ENCODE measurements at regions not wholly inside any gene's neighbourhood (a gene's known extent, or its start where the extent isn't known, plus 50 kb on each side); places are given as distances from the start of the nearest gene placed in this dataset.

GRCh38 chr5:143469125-143469524 is 65.6 kb upstream of the NR3C1 start:
- Histone ChIP-seq H3K27ac (ENCODE audit: low read length) (no peak overlapping the region), H3K9me3 (ENCODE audit: control insufficient read depth, insufficient read depth, low read depth, low read length) (no peaks in the 10 kb centered on the region), H3K4me3 (ENCODE audit: low read depth in 2 of 2, low read length in 2 of 2) (no peak overlapping the region), H3K4me1 (ENCODE audit: control insufficient read depth, insufficient read depth, low read length) (no peaks in the 10 kb centered on the region), H3K27me3 (ENCODE audit: control insufficient read depth, insufficient read depth, low read length) (no peaks in the 10 kb centered on the region), H3K36me3 (ENCODE audit: control insufficient read depth, insufficient read depth, low read length) (no peaks in the 10 kb centered on the region)
- ATAC-seq (no peak), DNase-seq (ENCODE audit: low read depth, low spot score) (no peak)
- TF ChIP-seq POLR2AphosphoS5 (IDR thresholded peaks at IDR 0.05; ENCODE audit: low read depth, low read length) = no peak
- no peak for TF ChIP-seq SIN3A (IDR thresholded peaks at IDR 0.05; ENCODE audit: borderline replicate concordance, insufficient read depth, low read depth, low read length)
- no peak for TF ChIP-seq TCF7L2 (IDR thresholded peaks at IDR 0.05; ENCODE audit: low read depth, low read length)
- TF ChIP-seq CTCF (IDR thresholded peaks at IDR 0.05) = no peak
- TF ChIP-seq REST (IDR thresholded peaks at IDR 0.05; ENCODE audit: insufficient read depth in 1 of 2, low read depth in 2 of 2, low read length in 1 of 2) = no peak
- ChIA-PET CTCF (interaction anchor here (0.5 kb wide), 1 partner anchor 11 kb away, joined by 3 read pairs; no protein-coding TSS in a partner anchor), POLR2A (no interaction called here)
- no TSS peak for BruUV-seq (replicated peaks)
- intact Hi-C loops (cut with micrococcal nuclease; ENCODE audit: unreplicated experiment) = no loop called here
- in situ Hi-C loops (cut with HindIII; ENCODE audit: low pct_unique_long_range_greater_than_20kb, low sequenced_read_pairs) = no loop called here

- in situ Hi-C loops (cut with HindIII; ENCODE audit: low pct_unique_long_range_greater_than_20kb, low sequenced_read_pairs) (no loop called here), intact Hi-C loops (cut with micrococcal nuclease; ENCODE audit: unreplicated experiment) (no loop called here)
- DNase-seq (ENCODE audit: low read depth, low spot score) = no peak
- no peak overlapping the region for H3K27ac ChIP-seq (ENCODE audit: low read length)
- no peaks in the 10 kb centered on the region for H3K9me3 ChIP-seq (ENCODE audit: control insufficient read depth, insufficient read depth, low read depth, low read length)
- H3K27me3 ChIP-seq (ENCODE audit: control insufficient read depth, insufficient read depth, low read length) = no peaks in the 10 kb centered on the region; the same call in 1 of the 2 replicates
- TF ChIP-seq SIN3A (IDR thresholded peaks at IDR 0.05; ENCODE audit: borderline replicate concordance, insufficient read depth, low read depth, low read length) (no peak), TCF7L2 (IDR thresholded peaks at IDR 0.05; ENCODE audit: low read depth, low read length) (no peak), POLR2AphosphoS5 (IDR thresholded peaks at IDR 0.05; ENCODE audit: low read depth, low read length) (no peak), CTCF (IDR thresholded peaks at IDR 0.05) (no peak), REST (IDR thresholded peaks at IDR 0.05; ENCODE audit: insufficient read depth in 1 of 2, low read depth in 2 of 2, low read length in 1 of 2) (no peak)
- no TSS peak for BruUV-seq (replicated peaks)
- no peaks in the 10 kb centered on the region for H3K36me3 ChIP-seq (ENCODE audit: control insufficient read depth, insufficient read depth, low read length)
- CTCF ChIA-PET = no interaction called here
- no peaks in the 10 kb centered on the region for H3K4me1 ChIP-seq (ENCODE audit: control insufficient read depth, insufficient read depth, low read length)
- H3K4me3 ChIP-seq (ENCODE audit: low read depth in 2 of 2, low read length in 2 of 2) = no peak overlapping the region
- ATAC-seq = no peak
- POLR2A ChIA-PET = no interaction called here
These were observed 63.1 kb upstream of the NR3C1 start for GRCh38 chr5:143466632-143467031.
